HepG2 (cell line): ENCODE measurements at regions not wholly inside any gene's neighbourhood (a gene's known extent, or its start where the extent isn't known, plus 50 kb on each side); places are given as distances from the start of the nearest gene placed in this dataset.

Experiments
- ATAC-seq: fragments of 200-7000 bp; cut with Tn5 transposase; 3 replicates; pipeline ENCODE4 v1.9.1; 2020; ENCODE audit warnings: mild to moderate bottlenecking, moderate library complexity
- BruUV-seq: library from RNA; stranded (reverse); fragments of 400-500 nt; replicated peaks from 2 replicates; lab custom pipeline; 2021; lab: Mats Ljungman, UMichigan
- CTCF ChIA-PET: fragments of 300-600 bp; formaldehyde crosslinking; extraction: SDS; loops from one replicate; lab custom pipeline; 2021; ENCODE audit warnings: low total read pairs, inconsistent platforms, low intra/inter-chr PET ratio; lab: Yijun Ruan, JAX
- POLR2A ChIA-PET: fragments of 350-600 bp; sonication (Branson Sonifier 250); formaldehyde crosslinking; loops from one replicate; lab custom pipeline; 2020; ENCODE audit warnings: antibody characterized with exemption, inconsistent platforms; lab: Yijun Ruan, JAX
- DNase-seq: peaks from one replicate; pipeline ENCODE4 v3.0.0-alpha.2; 2015; ENCODE audit warnings: low spot score
- FAIRE-seq: peaks from 3 replicates; lab custom pipeline; 2011; peaks lifted over from hg19 to GRCh38; lab: Jason Lieb, UNC
- H2AFZ ChIP-seq: one replicate; pipeline ENCODE4 v1.6.1; 2011; ENCODE audit warnings: low read length, inconsistent platforms
- H3K27ac ChIP-seq: fragments of 300-600 bp; 3 replicates; pipeline ENCODE4 v1.8.0; 2011; ENCODE audit warnings: mixed run types, mild to moderate bottlenecking, mixed read lengths, low read length, inconsistent platforms; ENCODE audit not compliant: insufficient read depth; ENCODE audit errors: extremely low read length
- H3K27me3 ChIP-seq, 2 experiments: fragments of 200-600 bp in 1 of 2; 2 replicates in 1 of 2; 3 replicates in 1 of 2; pipeline versions ENCODE4 v1.6.0 to v1.8.0; 2011; ENCODE audit warnings: low read length in 2 of 2, mild to moderate bottlenecking in 2 of 2, moderate library complexity in 2 of 2, inconsistent platforms in 1 of 2; ENCODE audit not compliant: insufficient read depth in 2 of 2, control insufficient read depth in 1 of 2
- H3K36me3 ChIP-seq, 2 experiments: fragments of 200-600 bp in 1 of 2; replicated peaks in 1 of 2; 2 replicates in 1 of 2; 3 replicates in 1 of 2; pipeline versions ENCODE4 v1.5.1 to v1.8.0; 2011; ENCODE audit warnings: low read length in 2 of 2, inconsistent platforms in 1 of 2; ENCODE audit not compliant: insufficient read depth in 2 of 2, control insufficient read depth in 1 of 2
- H3K4me1 ChIP-seq: 2 replicates; pipeline ENCODE4 v1.5.1; 2012; ENCODE audit warnings: low read length, inconsistent platforms; ENCODE audit not compliant: insufficient read depth
- H3K4me2 ChIP-seq: 2 replicates; pipeline ENCODE4 v1.6.0; 2011; ENCODE audit warnings: low read depth, low read length, inconsistent platforms
- H3K4me3 ChIP-seq, 3 experiments: fragments of 200-600 bp in 1 of 3; sonication (generic), shearing (Covaris generic) in 1 of 3; replicated peaks in 1 of 3; 2 replicates each; pipeline ENCODE4 v1.5.1; 2011 to 2016; ENCODE audit warnings: low read length in 3 of 3, inconsistent platforms in 2 of 3, low read depth in 2 of 3, mild to moderate bottlenecking in 2 of 3, control low read depth in 1 of 3, mixed read lengths in 1 of 3; ENCODE audit not compliant: insufficient read depth in 1 of 3
- H3K79me2 ChIP-seq: one replicate; pipeline ENCODE4 v1.6.1; 2011; ENCODE audit warnings: low read length, inconsistent platforms; ENCODE audit not compliant: insufficient read depth
- H3K9ac ChIP-seq: 2 replicates; pipeline ENCODE4 v1.6.0; 2011; ENCODE audit warnings: mild to moderate bottlenecking, low read depth, low read length, inconsistent platforms; ENCODE audit not compliant: insufficient read depth
- H3K9me3 ChIP-seq: 2 replicates; pipeline ENCODE4 v1.5.1; 2012; ENCODE audit warnings: mild to moderate bottlenecking, low read length
- H4K20me1 ChIP-seq: 2 replicates; pipeline ENCODE4 v1.6.0; 2011; ENCODE audit warnings: inconsistent platforms, mild to moderate bottlenecking, low read length, moderate library complexity; ENCODE audit not compliant: insufficient read depth
- CEBPB ChIP-seq: IDR thresholded peaks from 2 replicates; pipeline ENCODE4 v1.6.1; 2011; ENCODE audit warnings: low read depth, low read length, improper control_type of control experiment, borderline replicate concordance
- HDAC6 ChIP-seq: fragments of 200-600 bp; sonication (generic); IDR thresholded peaks from 2 replicates; pipeline ENCODE4 v1.7.0; 2017; ENCODE audit warnings: mild to moderate bottlenecking, antibody characterized with exemption, low read length, low read depth
- HNF4A ChIP-seq: sonication (generic); formaldehyde crosslinking; IDR thresholded peaks from 2 replicates; pipeline ENCODE4 v1.4.0; 2020; ENCODE audit warnings: missing genetic modification reagents
- KDM1A ChIP-seq: IDR thresholded peaks from 2 replicates; pipeline ENCODE4 v1.6.1; 2016; ENCODE audit warnings: missing compliant biosample characterization
- KDM4B ChIP-seq: sonication (generic); formaldehyde crosslinking; IDR thresholded peaks from 2 replicates; pipeline ENCODE4 v1.4.0; 2020; ENCODE audit warnings: missing genetic modification reagents
- SIX1 ChIP-seq: sonication (generic); formaldehyde crosslinking; IDR thresholded peaks from 2 replicates; pipeline ENCODE4 v1.4.0; 2020; ENCODE audit warnings: missing genetic modification reagents, borderline replicate concordance
- SUZ12 ChIP-seq: fragments of 150-350 bp; IDR thresholded peaks from 2 replicates; pipeline ENCODE4 v1.6.1; 2014; ENCODE audit warnings: low read depth, low read length
- TP53 ChIP-seq: sonication (generic); formaldehyde crosslinking; conservative IDR thresholded peaks from 2 replicates; pipeline ENCODE4 v1.4.0; 2020; ENCODE audit warnings: missing genetic modification reagents
- TSC22D2 ChIP-seq: sonication (generic); formaldehyde crosslinking; IDR thresholded peaks from 2 replicates; pipeline ENCODE4 v1.5.1; 2020; ENCODE audit warnings: missing genetic modification reagents, mild to moderate bottlenecking, borderline replicate concordance
- ZC3H4 ChIP-seq: sonication (generic); formaldehyde crosslinking; IDR thresholded peaks from 2 replicates; pipeline ENCODE4 v1.4.0; 2020; ENCODE audit warnings: missing genetic modification reagents, borderline replicate concordance
- ZFP82 ChIP-seq: sonication (generic); formaldehyde crosslinking; IDR thresholded peaks from 2 replicates; pipeline ENCODE4 v1.5.1; 2020; ENCODE audit warnings: mild to moderate bottlenecking, missing genetic modification reagents, borderline replicate concordance
- ZNF136 ChIP-seq: sonication (generic); formaldehyde crosslinking; IDR thresholded peaks from 2 replicates; pipeline ENCODE4 v1.8.1; 2022; ENCODE audit warnings: low read depth, mild to moderate bottlenecking, moderate library complexity, missing genetic modification reagents
- ZNF260 ChIP-seq: sonication (generic); formaldehyde crosslinking; IDR thresholded peaks from 2 replicates; pipeline ENCODE4 v1.4.0; 2020; ENCODE audit warnings: missing genetic modification reagents, low read depth, mild to moderate bottlenecking, borderline replicate concordance
- ZNF512B ChIP-seq: sonication (generic); formaldehyde crosslinking; IDR thresholded peaks from 2 replicates; pipeline ENCODE4 v1.5.1; 2020; ENCODE audit warnings: missing genetic modification reagents, mild to moderate bottlenecking, borderline replicate concordance
- ZNF567 ChIP-seq: sonication (generic); formaldehyde crosslinking; IDR thresholded peaks from 2 replicates; pipeline ENCODE4 v1.8.1; 2023; ENCODE audit warnings: mild to moderate bottlenecking, missing genetic modification reagents, borderline replicate concordance
- ZNF768 ChIP-seq: sonication (generic); formaldehyde crosslinking; IDR thresholded peaks from 2 replicates; pipeline ENCODE4 v1.4.0; 2020; ENCODE audit warnings: missing genetic modification reagents
- ZNF782 ChIP-seq: sonication (generic); formaldehyde crosslinking; IDR thresholded peaks from 2 replicates; pipeline ENCODE4 v1.4.0; 2020; ENCODE audit warnings: missing genetic modification reagents, mild to moderate bottlenecking, borderline replicate concordance
- WGBS: methylation state at CpG from one replicate; pipeline ENCODE4 v1.1.6; 2017; ENCODE audit warnings: low lambda C conversion rate; 5-methylcytosine and 5-hydroxymethylcytosine counted together
- in situ Hi-C: cut with HindIII; loops from 2 replicates; pipeline ENCODE4 v1.10.0; 2017; ENCODE audit warnings: low pct_unique_long_range_greater_than_20kb; ENCODE audit not compliant: extremely low pct_ligation_motif_present
- intact Hi-C: fragments of 100-400 bp; cut with micrococcal nuclease; formaldehyde crosslinking; loops from one replicate; pipeline ENCODE4 v1.10.0; 2022; ENCODE audit not compliant: unreplicated experiment

GRCh38 chr12:124491310-124491709 is 76.1 kb downstream of the NCOR2 start:
- POLR2A ChIA-PET, result no interaction called here
- no TSS peak for BruUV-seq
- Histone ChIP-seq H3K4me3 (no peak overlapping the region), H3K27ac (no peak overlapping the region), H3K36me3 (peaks cover 12 to 23% of the 10 kb centered on the region in 2 experiments; a peak in 4 of 5 replicates), H3K4me2 (no peak overlapping the region), H3K9ac (no peak overlapping the region), H3K79me2 (no peaks in the 10 kb centered on the region), H3K4me1 (no peaks in the 10 kb centered on the region), H3K27me3 (no peaks in the 10 kb centered on the region; a peak in 1 of 5 replicates), H4K20me1 (peaks cover 12% of the 10 kb centered on the region; the same call in 1 of the 2 replicates), H2AFZ (no peak overlapping the region), H3K9me3 (no peaks in the 10 kb centered on the region)
- in situ Hi-C loops (no loop called here), intact Hi-C loops (no loop called here)
- DNase-seq (no peak), ATAC-seq (no peak), FAIRE-seq (no peak)
- CTCF ChIA-PET, result no interaction called here
- WGBS, result 90% methylated on average over 7 of the region's 7 CpGs
- TF ChIP-seq ZNF768, result peak; percentile 85
- TF ChIP-seq KDM4B (CRISPR knock-in tag), result no peak

- Histone ChIP-seq H2AFZ (no peak overlapping the region), H3K9ac (no peak overlapping the region), H3K4me2 (no peak overlapping the region), H3K36me3 (peaks cover 12 to 23% of the 10 kb centered on the region in 2 experiments; a peak in 4 of 5 replicates), H3K4me3 (no peak overlapping the region), H3K9me3 (no peaks in the 10 kb centered on the region), H3K79me2 (no peaks in the 10 kb centered on the region), H3K27me3 (no peaks in the 10 kb centered on the region; a peak in 1 of 5 replicates), H3K4me1 (no peaks in the 10 kb centered on the region), H3K27ac (no peak overlapping the region), H4K20me1 (peaks cover 7% of the 10 kb centered on the region; the same call in 1 of the 2 replicates)
- ATAC-seq (no peak), DNase-seq (no peak), FAIRE-seq (no peak)
- BruUV-seq, result no TSS peak
- POLR2A ChIA-PET, result no interaction called here
- WGBS, result 96% methylated on average over 12 of the region's 17 CpGs
- intact Hi-C loops (no loop called here), in situ Hi-C loops (no loop called here)
- CTCF ChIA-PET, result no interaction called here
- TF ChIP-seq ZFP82 (CRISPR knock-in tag) (no peak), SUZ12 (no peak), SIX1 (CRISPR knock-in tag) (no peak), HNF4A (0 out of 2 replicates have a peak, but pooled peaks have one; percentile 10), CEBPB (0 out of 2 replicates have a peak, but pooled peaks have one; percentile 17), ZC3H4 (CRISPR knock-in tag) (no peak), TP53 (CRISPR knock-in tag) (no peak), ZNF260 (CRISPR knock-in tag) (no peak), KDM1A (CRISPR knock-in tag) (no peak), TSC22D2 (CRISPR knock-in tag) (no peak), ZNF782 (CRISPR knock-in tag) (no peak), HDAC6 (no peak), ZNF567 (CRISPR knock-in tag) (no peak), ZNF136 (CRISPR knock-in tag) (no peak), ZNF512B (no peak)
Observed at GRCh38 chr12:124490584-124491305, 76.7 kb downstream of the NCOR2 start.
